Epithelial cell of proximal tubule (primary cell): ENCODE measurements at regions not wholly inside any gene's neighbourhood (a gene's known extent, or its start where the extent isn't known, plus 50 kb on each side); places are given as distances from the start of the nearest gene placed in this dataset.

Experiments used
- DNase-seq: peaks from one replicate; pipeline ENCODE4 v3.0.0-alpha.2; 2011; ENCODE audit warnings: low read depth
- H3K4me3 ChIP-seq: 2 replicates; pipeline ENCODE4 v1.5.1; 2011; ENCODE audit warnings: low read depth, mild to moderate bottlenecking, low read length
- TF ChIP-seq, protein P1 (sequence below): conservative IDR thresholded peaks from 2 replicates; pipeline ENCODE4 v1.5.1; 2012; ENCODE audit warnings: low read depth, mild to moderate bottlenecking, low read length

- no peak for DNase-seq
- no peak overlapping the region for H3K4me3 ChIP-seq
- TF ChIP-seq, protein P1, sequence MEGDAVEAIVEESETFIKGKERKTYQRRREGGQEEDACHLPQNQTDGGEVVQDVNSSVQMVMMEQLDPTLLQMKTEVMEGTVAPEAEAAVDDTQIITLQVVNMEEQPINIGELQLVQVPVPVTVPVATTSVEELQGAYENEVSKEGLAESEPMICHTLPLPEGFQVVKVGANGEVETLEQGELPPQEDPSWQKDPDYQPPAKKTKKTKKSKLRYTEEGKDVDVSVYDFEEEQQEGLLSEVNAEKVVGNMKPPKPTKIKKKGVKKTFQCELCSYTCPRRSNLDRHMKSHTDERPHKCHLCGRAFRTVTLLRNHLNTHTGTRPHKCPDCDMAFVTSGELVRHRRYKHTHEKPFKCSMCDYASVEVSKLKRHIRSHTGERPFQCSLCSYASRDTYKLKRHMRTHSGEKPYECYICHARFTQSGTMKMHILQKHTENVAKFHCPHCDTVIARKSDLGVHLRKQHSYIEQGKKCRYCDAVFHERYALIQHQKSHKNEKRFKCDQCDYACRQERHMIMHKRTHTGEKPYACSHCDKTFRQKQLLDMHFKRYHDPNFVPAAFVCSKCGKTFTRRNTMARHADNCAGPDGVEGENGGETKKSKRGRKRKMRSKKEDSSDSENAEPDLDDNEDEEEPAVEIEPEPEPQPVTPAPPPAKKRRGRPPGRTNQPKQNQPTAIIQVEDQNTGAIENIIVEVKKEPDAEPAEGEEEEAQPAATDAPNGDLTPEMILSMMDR: no peak
Observed at GRCh38 chr1:163668472-163668871, 346.7 kb downstream of the NUF2 start.

DNA sequence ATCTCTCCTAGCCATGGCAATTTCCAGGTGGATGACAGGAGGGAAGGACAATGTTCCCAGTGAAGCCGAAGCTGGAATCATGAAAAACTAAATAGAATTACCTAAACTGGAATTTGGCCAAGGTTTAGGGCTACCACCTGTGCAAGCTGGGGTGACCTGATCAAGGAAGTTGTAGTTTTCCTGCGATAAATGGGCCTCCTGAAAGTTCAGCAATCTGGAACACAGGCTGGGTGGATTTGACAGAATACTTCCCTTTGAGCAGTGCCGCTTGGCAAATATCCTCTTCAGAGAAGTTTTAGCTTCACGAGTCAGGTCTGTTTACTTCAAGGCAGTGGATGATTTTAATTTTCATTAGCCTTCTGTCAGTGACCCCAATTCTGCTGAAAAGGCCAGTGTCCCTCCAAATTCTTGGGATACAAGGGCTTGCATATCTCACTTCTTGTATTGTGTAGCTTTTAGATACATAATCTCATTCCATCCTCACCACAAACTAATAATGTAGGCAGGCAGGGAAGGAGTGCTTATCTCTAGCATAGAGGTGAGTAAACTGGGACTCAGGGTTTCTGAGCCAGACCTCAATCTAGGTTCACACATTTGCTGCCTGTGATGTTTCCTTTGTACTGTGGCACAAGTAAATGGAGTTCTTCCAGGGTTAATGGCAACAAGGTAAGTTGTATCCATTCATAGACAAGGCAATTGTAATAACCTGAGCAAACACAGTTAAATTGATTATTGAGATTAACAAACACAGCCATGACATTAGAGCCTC, 349.4 kb downstream of the NUF2 start:
- TF ChIP-seq, protein P1: no peak
- no peak for DNase-seq

GRCh38 chr1:163672976-163673758, 351.4 kb downstream of the NUF2 start:
- no peak for DNase-seq
- TF ChIP-seq, protein P1: no peak
- H3K4me3 ChIP-seq: no peak overlapping the region

More for the DNA sequence above, 349.4 kb downstream of the NUF2 start:
- H3K4me3 ChIP-seq: no peak overlapping the region

GRCh38 chr1:163673759-163674151, 352.0 kb downstream of the NUF2 start:
- no peak overlapping the region for H3K4me3 ChIP-seq
- DNase-seq: no peak
- TF ChIP-seq, protein P1: no peak

GRCh38 chr1:163674236-163674635, 352.5 kb downstream of the NUF2 start:
- TF ChIP-seq, protein P1: no peak
- DNase-seq: no peak
- no peak overlapping the region for H3K4me3 ChIP-seq

DNA sequence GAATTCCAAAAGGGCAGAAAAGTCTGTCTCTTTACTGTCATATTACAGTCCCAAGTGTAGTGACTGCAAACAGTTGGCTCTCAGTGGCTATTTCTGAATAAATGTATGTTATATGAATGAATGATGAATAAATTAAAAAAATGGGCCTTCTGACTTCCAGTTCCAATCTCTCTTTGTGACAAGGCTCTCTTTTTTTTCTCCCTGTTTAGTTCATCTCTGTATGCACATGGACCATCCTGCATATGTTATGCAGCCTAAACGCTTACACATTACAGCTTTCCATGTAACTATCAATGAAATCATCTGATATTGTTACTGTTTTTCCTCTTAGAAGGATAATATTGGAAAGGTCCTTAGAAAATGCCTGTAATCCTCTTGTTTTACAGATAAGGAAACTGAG, 363.0 kb downstream of the NUF2 start:
- TF ChIP-seq, protein P1: no peak
- H3K4me3 ChIP-seq: no peak overlapping the region
- DNase-seq: no peak

- DNase-seq: no peak
- TF ChIP-seq, protein P1: no peak
- H3K4me3 ChIP-seq: no peak overlapping the region
Observed at GRCh38 chr1:163692266-163692665, 370.5 kb downstream of the NUF2 start.
